Activated T-cell treated with anti-CD3 and anti-CD28 coated beads, Interleukin-2, amount 50 U/mL, for 1 hour (primary cell): ENCODE measurements at regions not wholly inside any gene's neighbourhood (a gene's known extent, or its start where the extent isn't known, plus 50 kb on each side); places are given as distances from the start of the nearest gene placed in this dataset.
"Not testable (repeated sequence)": the region's sequence is repeated elsewhere in the genome, so short reads cannot be mapped to it uniquely, and the experiment has no call there.

ENCODE experiments used
- DNase-seq: peaks from one replicate; pipeline ENCODE4 v3.0.0-alpha.2; 2020

DNA sequence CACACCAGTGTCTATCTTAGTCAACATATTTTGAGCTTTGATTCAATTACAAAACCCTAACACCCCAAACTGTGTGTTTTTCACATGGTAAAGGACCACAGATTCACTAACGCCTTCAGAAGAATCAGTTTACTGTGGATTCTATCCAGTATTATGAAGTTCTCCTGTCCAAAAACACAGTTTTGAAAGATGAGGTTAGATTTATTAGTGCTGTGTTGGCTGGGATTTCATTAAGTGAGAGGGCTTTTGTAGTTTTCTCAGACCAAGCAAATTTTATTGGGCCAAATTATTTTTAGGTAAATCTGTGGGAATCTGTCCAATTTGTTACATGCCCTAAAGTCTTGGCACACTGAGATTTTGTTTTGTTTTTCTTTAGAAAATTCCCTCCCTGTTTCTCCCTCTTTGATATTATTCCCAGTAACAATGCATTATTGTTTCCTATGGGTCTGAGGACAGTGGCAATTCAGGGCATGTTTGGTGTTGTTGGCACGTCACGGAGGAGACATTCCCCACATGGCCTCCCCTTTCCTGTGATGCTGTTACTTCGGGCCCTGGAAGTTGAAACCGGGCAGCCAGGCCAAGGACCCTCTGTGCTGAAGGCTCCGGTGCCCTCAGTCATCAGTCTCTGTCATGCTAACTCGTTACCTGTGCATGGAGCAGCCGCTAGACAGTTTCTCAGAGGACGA lies 87.5 kb upstream of the ALKAL2 start:
- DNase-seq: no peak

DNA sequence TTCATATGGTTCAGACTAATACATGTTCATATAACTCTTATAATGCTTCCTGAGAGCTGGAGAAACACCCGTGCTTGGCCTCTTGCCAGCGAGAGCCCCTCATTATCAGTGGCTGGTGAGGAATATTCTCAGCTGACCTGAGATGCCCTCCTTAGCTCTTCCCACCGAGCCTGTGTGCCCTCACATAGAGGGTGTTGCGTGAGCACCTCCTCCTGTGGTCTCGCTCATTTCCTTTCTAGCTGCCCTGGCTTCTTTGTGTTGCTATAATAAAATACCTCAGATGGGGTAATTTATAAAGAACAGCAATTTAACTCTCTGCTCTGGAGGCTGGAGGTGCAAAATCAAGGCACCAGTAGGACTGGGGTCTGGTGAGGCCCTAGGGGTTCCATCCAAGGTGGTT lies 80.5 kb upstream of the ALKAL2 start:
- no peak for DNase-seq

DNA sequence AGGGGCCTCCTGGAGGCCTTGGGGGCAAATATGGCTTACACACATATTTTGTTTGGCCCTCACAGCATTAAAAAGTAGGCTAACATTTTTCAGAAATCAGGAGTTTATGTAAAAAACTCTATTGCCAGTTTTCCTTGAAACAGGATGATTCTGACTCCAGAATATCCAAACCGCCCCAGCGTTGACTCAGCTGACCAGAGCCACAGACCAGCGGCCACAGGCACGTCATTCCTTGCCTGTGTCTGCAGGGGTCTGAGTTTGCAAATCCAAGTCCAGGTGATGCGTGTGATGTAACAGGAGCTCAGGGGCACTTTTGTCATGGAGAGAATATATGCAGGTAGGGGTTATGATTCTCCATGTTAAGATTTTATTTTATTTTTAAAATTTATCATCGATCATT lies 79.4 kb upstream of the ALKAL2 start:
- no peak for DNase-seq

DNA sequence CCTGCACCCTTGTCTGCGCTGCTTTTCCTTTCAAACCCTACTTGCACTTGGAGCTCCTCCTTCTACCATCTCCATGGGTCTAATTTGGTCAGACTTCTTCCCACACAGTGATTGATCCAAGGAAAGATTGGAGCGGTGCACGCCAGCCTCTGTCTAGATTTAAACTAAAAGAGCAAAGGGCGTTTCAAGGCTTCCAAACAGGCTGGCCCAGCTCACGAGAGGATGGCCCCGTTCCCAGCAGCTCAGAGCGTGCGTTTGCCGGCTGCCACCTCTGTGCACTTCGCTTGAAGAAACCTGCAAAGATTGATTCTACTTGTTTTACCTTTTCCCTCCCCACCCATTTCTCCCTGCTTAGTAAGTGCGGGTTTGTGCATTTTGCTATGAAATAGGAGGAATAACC lies 78.8 kb upstream of the ALKAL2 start:
- no peak for DNase-seq

DNA sequence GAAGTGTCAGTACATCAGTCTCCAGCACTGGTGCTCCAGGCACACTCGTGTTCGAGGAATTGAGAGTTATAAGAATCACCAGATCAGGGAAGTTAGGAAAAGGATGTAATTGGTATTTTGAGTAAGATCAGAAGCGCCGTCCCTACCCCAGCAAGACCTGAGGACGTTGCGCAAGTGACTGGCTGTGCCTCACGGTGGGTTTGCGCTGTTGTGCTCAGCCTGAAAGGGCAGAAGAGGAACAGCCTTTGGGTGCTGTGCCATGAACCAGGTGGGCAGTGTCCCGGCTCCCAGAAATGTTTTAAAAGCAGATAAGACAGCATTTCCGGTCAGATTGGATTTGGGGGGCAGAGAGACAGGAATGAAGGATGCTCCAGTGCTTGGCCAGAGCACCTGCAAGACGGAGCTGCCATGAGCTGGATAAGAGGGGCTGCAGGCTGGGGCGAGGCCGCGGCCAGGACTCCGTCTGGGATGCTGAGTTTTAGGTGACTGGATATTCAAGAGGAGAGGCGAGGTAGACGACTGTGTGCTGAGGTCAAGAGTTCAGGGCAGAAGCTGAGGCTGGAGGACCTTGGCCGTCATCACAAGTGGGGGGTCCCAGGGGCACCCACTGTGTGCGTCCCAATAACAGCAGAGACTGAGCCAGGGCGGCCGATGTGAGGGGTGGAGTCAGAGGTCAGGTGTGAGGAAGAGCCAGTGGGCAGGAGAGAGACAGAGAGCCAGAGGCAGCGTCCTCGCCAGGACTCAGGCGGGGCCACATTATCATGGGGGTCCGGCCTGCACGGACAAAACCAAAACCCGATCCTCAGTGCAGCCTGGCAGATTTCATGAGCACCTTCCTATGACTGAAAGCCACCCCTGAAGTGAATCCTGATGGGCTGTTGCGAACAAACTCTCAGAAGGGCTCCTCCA lies 77.7 kb upstream of the ALKAL2 start:
- no peak for DNase-seq

DNA sequence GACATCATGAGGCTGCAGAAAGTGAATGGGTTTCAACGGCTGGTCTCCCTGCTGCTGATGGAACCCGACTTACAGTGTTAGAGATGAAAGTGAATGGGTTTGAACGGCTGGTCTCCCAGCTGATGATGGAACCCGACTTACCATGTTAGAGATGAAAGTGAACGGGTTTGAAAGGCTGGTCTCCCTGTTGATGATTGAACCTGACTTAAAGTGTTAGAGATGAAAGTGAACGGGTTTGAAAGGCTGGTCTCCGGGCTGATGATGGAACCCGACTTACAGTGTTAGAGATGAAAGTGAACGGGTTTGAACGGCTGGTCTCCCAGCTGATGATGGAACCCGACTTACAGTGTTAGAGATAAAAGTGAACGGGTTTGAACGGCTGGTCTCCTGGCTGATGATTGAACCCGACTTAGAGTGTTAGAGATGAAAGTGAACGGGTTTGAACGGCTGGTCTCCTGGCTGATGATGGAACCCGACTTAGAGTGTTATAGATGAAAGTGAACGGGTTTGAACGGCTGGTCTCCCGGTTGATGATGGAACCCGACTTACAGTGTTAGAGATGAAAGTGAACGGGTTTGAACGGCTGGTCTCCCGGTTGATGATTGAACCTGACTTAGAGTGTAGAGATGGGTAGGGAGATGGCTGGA lies 76.1 kb upstream of the ALKAL2 start:
- DNase-seq: no peak

DNA sequence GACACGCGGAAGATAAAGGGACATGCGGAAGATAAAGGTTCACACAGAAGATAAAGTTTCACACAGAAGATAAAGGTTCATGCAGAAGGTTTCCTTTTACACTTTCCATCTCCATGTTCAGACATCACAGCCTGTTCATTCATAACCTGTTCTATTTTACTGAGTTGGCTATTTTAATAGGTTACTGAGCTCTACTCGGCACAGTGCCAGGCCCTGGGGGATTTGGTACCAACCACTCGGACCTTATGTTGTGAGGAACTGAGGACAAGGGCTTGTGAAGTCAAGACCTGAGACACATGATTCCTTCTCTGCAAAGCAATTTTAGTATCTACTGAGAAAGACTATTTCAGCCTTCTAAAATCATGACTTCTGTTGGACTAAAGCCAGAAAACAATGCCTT lies 75.0 kb upstream of the ALKAL2 start:
- DNase-seq: no peak

DNA sequence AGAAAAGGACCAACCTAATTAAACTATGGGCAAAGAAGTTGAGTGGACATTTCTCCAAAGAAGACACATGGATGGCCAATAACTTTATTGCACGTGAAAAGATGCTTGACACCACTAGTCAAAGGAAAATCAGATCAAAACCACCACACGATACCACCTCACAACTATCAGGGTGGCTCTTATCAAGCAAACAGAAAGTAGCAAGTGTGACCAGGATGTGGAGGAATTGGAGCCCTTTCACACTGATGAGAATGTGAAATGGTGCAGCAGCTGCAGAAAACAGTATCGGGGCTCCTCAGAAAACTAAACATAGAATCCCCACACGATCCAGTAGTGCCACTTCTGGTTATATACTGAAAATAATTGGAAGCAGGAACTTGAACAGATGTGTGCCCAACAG lies 72.2 kb upstream of the ALKAL2 start:
- DNase-seq: no peak

DNA sequence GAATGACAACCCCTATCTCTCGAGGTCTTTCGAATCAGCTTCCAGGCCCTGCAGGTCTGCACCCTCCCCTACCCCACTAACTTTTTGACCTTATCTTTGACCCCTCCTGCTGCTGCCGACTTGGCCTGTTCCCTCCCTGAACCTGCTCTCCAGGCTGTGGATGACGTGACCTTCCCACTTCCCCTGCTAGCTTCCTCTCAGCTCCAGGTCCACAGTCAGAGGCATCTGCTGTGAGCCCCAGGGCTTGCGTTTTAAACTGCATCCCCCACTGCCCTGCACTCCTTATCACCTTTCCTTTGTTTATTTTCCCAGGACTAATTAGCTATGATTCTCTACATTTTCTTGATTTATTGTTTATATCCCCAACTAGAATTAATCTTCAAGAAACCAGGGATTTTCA lies 71.2 kb upstream of the ALKAL2 start:
- no peak for DNase-seq

DNA sequence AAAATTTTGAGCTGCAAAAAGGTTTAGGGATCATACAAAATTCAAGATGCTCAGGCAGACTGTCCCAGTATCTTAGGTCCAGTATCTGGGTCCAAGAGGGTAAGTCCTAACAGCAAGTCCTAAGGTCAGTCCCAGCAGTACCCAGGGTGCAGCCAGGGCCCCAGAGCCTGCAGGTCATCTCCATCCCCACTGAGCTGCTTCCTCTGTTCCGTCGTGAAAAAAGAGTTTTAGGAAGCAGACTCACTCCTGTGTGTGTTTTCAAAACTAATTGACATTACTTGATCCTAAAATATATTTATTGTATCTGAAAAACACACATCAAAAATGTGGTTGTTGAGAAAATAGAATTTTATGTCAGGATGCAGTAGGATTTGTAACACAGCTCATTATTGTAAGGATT lies 69.9 kb upstream of the ALKAL2 start:
- no peak for DNase-seq

DNA sequence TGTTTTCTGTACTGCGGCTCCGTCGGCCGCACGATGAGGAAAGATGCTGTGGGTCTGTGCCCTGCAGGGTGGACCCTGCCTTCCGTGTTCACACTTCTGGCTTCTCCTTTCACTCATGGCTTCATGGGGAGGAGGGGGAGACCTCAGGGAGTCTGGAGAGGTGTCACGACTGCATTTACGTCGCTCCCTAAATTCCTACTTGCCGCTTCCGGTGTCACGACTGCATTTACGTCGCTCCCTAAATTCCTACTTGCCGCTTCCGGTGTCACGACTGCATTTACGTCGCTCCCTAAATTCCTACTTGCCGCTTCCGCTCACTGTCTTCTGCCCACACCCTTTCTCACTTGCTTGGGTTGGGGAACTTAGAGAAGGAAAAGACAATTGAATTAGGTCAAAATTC lies 68.4 kb upstream of the ALKAL2 start:
- not testable (repeated sequence) for DNase-seq

DNA sequence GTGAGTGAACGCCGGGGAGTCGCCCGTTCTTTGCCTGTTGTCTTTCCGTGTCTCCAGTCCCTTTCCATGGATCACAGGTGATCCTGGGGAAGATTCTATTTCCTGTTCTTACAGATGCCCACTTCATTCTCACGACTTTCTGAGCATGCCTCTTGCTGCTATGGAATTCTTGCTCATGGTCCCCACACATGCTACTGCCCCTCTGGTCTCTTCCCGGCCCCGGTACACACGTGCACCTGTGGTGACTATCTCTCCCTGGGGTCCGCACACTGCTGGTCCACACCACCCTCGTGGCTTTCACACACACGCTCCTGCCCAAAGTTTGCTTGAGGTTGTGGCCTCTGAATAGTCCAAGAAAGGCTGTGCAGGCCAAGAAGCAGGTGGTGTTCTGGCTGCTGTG lies 67.9 kb upstream of the ALKAL2 start:
- DNase-seq: no peak

DNA sequence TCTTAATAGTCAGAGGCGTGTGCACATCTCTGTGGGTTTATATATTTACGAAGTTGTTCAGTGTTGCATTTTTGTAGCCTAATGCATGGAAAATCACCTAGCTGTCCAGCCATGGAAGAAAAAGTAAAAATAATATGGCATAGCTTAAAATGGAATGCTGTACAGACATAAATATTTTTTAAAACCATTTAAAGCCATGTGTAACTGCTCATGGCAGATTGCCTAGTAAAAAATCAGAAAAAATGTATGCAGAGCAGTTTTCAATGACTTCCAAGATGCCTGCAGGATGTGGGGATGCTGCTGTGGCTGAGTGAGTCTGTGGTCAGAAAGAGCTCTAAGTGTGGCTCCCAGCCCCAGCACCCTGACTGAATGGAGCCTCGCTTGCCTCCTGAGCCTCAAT lies 64.8 kb upstream of the ALKAL2 start:
- DNase-seq: no peak

DNA sequence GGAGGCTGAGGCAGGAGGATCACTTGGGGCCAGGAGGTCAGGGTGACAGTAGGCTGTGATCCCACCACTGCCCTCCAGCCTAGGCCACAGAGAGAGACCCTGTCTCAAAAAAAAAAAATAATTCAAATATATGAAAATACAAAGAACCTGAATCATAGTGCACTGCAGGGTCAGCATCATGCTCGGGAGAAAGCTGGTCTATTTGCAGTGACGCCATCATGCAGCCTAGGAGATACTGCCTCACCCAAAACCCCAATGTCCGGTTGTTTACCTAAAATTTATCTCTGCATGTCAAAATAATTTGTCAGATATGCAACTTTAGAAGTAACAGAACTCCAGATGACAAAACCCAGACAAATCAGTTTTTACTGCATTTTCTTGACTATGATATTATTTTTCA lies 61.5 kb upstream of the ALKAL2 start:
- DNase-seq: no peak

DNA sequence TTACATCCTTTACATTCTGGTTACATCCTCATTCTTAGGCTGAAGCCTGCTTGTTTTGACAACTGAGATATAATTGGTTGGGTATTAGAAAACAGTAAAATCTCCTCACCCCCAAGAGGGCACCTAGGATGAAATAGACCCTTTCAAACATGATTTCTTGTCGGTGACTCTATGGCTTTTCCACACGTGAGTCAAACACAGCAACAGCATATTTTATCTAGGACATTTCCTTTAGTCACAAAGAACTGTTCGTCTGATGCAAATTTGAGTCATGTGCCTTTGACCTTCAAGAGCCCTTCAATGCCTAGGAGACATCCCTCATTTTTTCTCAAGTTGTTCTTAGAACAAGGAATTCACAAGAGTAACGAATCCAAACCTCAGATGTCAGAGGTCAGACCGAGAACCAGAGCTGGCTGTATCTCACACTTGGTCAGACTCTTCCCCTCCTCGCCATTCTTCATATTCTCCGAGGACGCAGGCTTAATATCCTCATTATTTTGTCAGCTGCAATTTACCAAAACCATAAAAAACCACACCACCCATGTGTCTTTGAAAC lies 60.5 kb upstream of the ALKAL2 start:
- DNase-seq: no peak

DNA sequence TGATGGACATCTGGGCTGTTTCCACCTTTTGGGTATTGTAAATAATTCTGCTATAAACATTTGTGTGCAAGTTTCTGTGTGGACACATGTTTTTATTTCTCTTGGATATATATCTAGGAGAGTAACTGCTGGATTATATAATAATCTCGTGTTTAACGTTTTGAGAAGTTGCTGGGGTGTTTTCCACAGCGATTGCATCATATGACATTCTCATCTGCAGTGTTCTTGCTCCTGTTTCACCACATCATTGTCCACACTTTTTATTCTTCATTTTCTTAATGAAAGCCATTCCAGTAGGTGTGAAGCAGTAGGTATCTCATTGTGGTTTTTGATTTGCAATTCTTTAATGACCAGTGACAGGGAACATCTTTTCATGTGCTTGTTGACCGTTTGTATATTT lies 56.9 kb upstream of the ALKAL2 start:
- no peak for DNase-seq

DNA sequence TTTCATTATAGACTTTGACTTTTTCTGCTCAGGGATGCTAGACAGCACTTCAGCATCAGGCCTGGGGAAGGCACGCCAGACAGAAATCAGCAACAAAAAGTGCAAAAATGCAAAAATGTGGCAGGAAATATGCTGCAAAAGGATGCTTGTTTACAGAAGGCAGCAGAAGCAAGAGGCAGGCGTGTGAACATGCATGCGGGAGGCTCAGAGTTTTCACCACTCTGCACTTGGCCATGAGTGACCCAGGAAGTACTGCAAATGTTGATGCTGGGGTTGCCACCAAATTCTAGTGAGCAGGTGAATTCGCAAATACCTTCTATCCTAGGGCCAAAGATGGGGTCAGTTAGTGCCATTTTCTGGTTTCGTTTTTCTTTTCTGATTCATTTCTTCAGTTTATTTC lies 55.5 kb upstream of the ALKAL2 start:
- DNase-seq: no peak

DNA sequence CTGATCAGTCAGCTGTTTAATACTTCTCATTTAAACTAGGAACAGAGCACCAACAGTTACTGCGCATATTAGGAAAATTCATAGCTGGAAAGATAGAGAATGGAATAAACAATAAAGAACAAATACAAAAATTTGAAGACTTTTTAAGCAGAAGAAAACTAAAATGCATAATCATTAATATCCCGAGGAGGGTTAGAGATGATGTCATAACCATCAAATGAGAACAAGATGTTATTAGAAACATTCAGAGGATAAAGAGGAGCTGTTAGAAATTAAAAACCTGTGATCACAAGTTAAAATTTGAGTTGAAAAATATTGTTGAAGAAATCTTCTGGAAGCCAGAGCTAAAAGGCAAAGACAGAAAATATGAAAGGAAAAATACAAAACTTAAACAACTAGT lies 54.0 kb upstream of the ALKAL2 start:
- DNase-seq: no peak

DNA sequence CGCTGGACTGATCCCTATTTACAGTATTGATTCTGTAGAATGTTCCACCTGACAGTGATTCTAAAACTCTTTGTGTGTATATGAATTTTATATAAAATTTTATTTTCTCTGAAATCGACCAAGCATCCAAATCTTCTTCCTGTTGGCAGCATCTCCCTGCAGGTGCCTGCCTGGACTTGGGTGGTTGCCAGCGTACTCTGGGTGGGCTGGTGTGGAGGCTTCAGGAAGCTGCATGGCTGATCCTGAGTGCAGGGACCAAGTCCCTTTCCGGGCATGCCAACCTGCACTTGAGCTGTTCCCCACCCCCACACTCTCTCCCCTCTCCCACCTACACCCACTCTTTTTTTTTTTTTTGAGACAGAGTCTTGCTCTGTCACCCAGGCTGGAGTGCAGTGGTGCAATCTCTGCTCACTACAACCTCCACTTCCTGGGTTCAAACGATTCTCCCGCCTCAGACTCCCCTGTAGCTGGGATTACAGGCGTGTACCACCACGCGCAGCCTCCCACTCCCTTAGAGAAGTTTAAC lies 53.2 kb upstream of the ALKAL2 start:
- DNase-seq: no peak
